Upper lobe of left lung (tissue), 6 donors: ENCODE measurements at regions not wholly inside any gene's neighbourhood (a gene's known extent, or its start where the extent isn't known, plus 50 kb on each side); places are given as distances from the start of the nearest gene placed in this dataset.

ENCODE experiments used
- ATAC-seq, 2 donors: fragments of 200-7000 bp; cut with Tn5 transposase; one replicate each; pipeline ENCODE4 v1.9.1; 2022; ENCODE audit warnings: mild to moderate bottlenecking in 2 of 2, moderate library complexity in 2 of 2; ENCODE audit not compliant: low FRiP score in 2 of 2
- DNase-seq, 2 donors: peaks; one replicate each; pipeline ENCODE4 v3.0.0-alpha.2; 2019 to 2020
- H3K27ac ChIP-seq, 4 donors: fragments of 200-600 bp; sonication (generic); one replicate each; pipeline ENCODE4 v1.5.1; 2016 to 2019
- H3K27me3 ChIP-seq, 4 donors: fragments of 200-600 bp; sonication (generic); one replicate each; pipeline ENCODE4 v1.5.1; 2017 to 2019
- H3K36me3 ChIP-seq, 4 donors: fragments of 200-600 bp; sonication (generic); one replicate each; pipeline ENCODE4 v1.5.1; 2016 to 2019
- H3K4me1 ChIP-seq, 4 donors: fragments of 200-600 bp; sonication (generic); one replicate each; pipeline ENCODE4 v1.5.1; 2018 to 2019
- H3K4me3 ChIP-seq, 4 donors: fragments of 200-600 bp; sonication (generic); one replicate each; pipeline ENCODE4 v1.5.1; 2017 to 2019; ENCODE audit warnings: mild to moderate bottlenecking in 2 of 4, moderate library complexity in 1 of 4
- H3K9me3 ChIP-seq, 4 donors: fragments of 200-600 bp; sonication (generic); one replicate each; pipeline ENCODE4 v1.5.1; 2018 to 2019
- EP300 ChIP-seq, 4 donors: sonication (generic); formaldehyde crosslinking; IDR thresholded peaks; one replicate each; pipeline ENCODE4 v1.5.1; 2017; ENCODE audit warnings: antibody characterized with exemption in 4 of 4, control low read depth in 2 of 4
- POLR2A ChIP-seq, 4 donors: fragments of 450-650 bp; IDR thresholded peaks; one replicate each; pipeline ENCODE4 v1.5.1; 2016 to 2017; ENCODE audit warnings: antibody characterized with exemption in 4 of 4, mild to moderate bottlenecking in 2 of 4
- POLR2AphosphoS5 ChIP-seq, 2 donors: sonication (generic); formaldehyde crosslinking; IDR thresholded peaks; one replicate each; pipeline ENCODE4 v1.5.1; 2017; ENCODE audit warnings: antibody characterized with exemption in 2 of 2
- WGBS, 2 donors: methylation state at CpG; one replicate each; pipeline ENCODE4 v1.1.5; 2017 to 2018; 5-methylcytosine and 5-hydroxymethylcytosine counted together
- TF ChIP-seq, protein P1 (sequence below), 6 experiments: fragments of 450-650 bp in 4 of 6; fragments of 200-600 bp in 2 of 6; sonication (generic) in 2 of 6; IDR thresholded peaks; one replicate each; pipeline ENCODE4 v1.5.1; 2016 to 2019; ENCODE audit warnings: antibody characterized with exemption in 6 of 6
- donor health status: DM: no; HTN: no; CAD: no; lungs with moderate emphysema.
- donor health status: DM: no; HTN: yes; CAD: no; lungs with severe emphysema.

DNA sequence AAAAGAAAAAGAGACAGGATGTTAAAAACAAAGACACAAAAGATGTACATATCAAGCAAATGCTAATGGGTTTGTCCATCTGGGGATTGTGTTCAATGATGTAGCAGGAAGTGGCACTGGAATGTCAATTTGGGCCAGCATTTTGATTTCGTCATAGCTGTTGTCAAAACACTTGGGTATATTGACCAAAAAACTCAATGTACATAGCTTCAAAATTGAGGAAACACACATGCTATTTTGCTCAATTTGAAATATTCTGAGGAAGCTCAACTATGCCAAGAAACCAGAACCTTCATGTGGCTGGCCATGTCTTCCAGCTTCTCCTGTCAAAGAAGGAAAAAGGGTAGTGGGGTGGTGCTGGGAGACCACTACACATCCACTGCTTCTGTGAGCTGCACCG, 212.7 kb upstream of the GHITM start:
- 57 to 81% methylated on average over 2 of the region's 2 CpGs for WGBS, 2 donors
- Histone ChIP-seq H3K4me3 (no peak overlapping the region), H3K4me1 (no peaks in the 10 kb centered on the region), H3K36me3 (no peaks in the 10 kb centered on the region), H3K9me3 (no peaks in the 10 kb centered on the region), H3K27me3 (no peaks in the 10 kb centered on the region), H3K27ac (no peak overlapping the region)
- ATAC-seq (no peak), DNase-seq (no peak)
- no peak for TF ChIP-seq POLR2A (IDR thresholded peaks at IDR 0.05)
- TF ChIP-seq POLR2AphosphoS5 (IDR thresholded peaks at IDR 0.05) = no peak
- no peak for TF ChIP-seq EP300 (IDR thresholded peaks at IDR 0.05)
- TF ChIP-seq, protein P1, sequence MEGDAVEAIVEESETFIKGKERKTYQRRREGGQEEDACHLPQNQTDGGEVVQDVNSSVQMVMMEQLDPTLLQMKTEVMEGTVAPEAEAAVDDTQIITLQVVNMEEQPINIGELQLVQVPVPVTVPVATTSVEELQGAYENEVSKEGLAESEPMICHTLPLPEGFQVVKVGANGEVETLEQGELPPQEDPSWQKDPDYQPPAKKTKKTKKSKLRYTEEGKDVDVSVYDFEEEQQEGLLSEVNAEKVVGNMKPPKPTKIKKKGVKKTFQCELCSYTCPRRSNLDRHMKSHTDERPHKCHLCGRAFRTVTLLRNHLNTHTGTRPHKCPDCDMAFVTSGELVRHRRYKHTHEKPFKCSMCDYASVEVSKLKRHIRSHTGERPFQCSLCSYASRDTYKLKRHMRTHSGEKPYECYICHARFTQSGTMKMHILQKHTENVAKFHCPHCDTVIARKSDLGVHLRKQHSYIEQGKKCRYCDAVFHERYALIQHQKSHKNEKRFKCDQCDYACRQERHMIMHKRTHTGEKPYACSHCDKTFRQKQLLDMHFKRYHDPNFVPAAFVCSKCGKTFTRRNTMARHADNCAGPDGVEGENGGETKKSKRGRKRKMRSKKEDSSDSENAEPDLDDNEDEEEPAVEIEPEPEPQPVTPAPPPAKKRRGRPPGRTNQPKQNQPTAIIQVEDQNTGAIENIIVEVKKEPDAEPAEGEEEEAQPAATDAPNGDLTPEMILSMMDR (IDR thresholded peaks at IDR 0.05) = no peak

DNA sequence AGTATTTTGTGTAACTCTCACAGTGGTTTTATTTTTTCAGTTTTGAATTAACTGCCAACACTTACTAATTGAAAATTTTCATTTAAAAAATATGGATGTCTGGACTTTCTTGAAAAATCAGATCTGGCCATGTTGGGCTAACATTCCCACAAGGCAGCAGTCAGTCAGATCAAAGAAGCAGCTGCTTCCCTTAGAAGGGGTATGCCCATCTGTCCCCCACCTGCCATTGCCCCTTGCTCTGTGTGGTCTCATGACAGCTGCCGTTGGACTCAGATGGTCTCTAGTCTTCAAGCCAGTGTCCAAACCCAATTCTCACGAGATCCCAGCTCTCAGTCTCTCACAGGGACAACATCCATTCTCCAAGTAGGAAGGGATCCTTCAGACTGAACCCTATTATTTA, 212.1 kb upstream of the GHITM start:
- no peak for ATAC-seq
- no peak for TF ChIP-seq EP300 (IDR thresholded peaks at IDR 0.05)
- TF ChIP-seq, protein P1 (IDR thresholded peaks at IDR 0.05) = no peak
- TF ChIP-seq POLR2AphosphoS5 (IDR thresholded peaks at IDR 0.05) = no peak
- TF ChIP-seq POLR2A (IDR thresholded peaks at IDR 0.05) = no peak
- Histone ChIP-seq H3K27me3 (no peaks in the 10 kb centered on the region), H3K27ac (no peak overlapping the region), H3K9me3 (no peaks in the 10 kb centered on the region), H3K4me3 (no peak overlapping the region), H3K4me1 (no peaks in the 10 kb centered on the region), H3K36me3 (no peaks in the 10 kb centered on the region)
- WGBS, 2 donors = 66 to 75% methylated on average over 2 of the region's 2 CpGs
- DNase-seq = no peak

DNA sequence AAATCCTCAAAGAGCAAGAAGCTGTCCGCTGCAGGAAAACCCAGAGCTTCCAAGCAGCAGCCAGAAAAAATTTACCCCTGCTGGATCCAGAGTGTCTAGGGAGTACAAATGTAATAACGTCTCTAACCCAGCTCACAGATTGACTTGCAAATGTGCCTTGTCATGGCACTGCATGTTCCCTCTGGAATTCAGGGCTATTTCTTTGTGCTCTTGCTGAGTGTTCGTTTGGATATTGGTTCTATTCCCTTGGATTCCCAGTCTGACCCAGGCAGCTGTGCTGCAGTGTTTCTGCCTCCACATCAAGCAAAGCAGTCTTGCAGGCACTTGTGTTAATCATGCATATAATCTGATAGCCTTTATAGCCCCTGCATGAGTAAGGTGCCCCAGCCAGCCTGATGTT, 209.9 kb upstream of the GHITM start:
- no peaks in the 10 kb centered on the region for H3K27me3 ChIP-seq
- H3K27ac ChIP-seq = no peak overlapping the region
- H3K4me3 ChIP-seq = no peak overlapping the region
- H3K4me1 ChIP-seq = no peaks in the 10 kb centered on the region
- H3K9me3 ChIP-seq = no peaks in the 10 kb centered on the region
- DNase-seq = no peak
- ATAC-seq = no peak
- TF ChIP-seq EP300 (IDR thresholded peaks at IDR 0.05) (no peak), POLR2A (IDR thresholded peaks at IDR 0.05) (no peak), POLR2AphosphoS5 (IDR thresholded peaks at IDR 0.05) (no peak)
- TF ChIP-seq, protein P1 (IDR thresholded peaks at IDR 0.05) = no peak
- H3K36me3 ChIP-seq = no peaks in the 10 kb centered on the region
- WGBS, 2 donors = 48 to 56% methylated on average over 3 of the region's 3 CpGs

DNA sequence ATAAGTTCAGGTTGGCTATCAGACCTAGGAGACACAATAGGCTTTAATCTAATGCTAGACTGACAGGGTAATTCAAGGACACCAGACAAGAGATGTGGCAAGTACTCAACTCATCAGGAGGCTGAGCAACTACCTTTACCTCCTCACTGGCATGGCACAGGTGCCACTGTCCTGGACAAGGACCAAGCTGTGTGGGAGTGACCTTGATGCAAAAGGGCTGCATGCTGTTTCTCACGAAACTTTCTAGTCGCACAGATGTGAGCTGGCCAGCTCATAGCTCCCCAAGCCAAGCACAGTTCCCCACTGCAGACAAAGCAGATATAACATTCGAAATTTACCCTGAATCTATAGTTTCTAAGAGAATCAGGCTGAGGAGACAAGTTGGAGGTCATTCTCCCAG, 207.6 kb upstream of the GHITM start:
- Histone ChIP-seq H3K36me3 (no peaks in the 10 kb centered on the region), H3K27me3 (no peaks in the 10 kb centered on the region), H3K27ac (no peak overlapping the region), H3K4me1 (no peaks in the 10 kb centered on the region), H3K9me3 (no peaks in the 10 kb centered on the region), H3K4me3 (no peak overlapping the region)
- DNase-seq (no peak), ATAC-seq (no peak)
- WGBS, 2 donors = 77 to 82% methylated on average over 3 of the region's 3 CpGs
- TF ChIP-seq, protein P1 (IDR thresholded peaks at IDR 0.05) = no peak
- no peak for TF ChIP-seq POLR2AphosphoS5 (IDR thresholded peaks at IDR 0.05)
- no peak for TF ChIP-seq POLR2A (IDR thresholded peaks at IDR 0.05)
- no peak for TF ChIP-seq EP300 (IDR thresholded peaks at IDR 0.05)

DNA sequence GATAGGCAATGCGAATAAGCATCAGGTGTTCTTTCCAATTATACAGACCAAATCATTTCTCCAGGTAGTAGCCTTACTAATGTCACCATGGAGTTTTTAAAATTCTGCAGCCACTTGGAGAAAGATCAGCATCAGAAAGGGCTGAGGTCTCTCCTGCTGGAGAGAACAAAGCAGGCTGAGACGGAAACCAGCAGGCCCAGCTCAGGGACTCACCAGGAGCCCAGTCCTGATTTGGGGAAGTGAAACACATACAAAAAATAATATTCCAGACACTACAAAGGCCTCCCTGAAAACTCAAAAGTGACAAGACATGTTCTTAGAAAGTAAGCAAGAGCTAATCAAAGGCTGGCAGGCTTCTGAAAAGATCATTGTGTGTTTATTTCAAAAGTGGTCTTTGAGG, 207.1 kb upstream of the GHITM start:
- ATAC-seq (no peak), DNase-seq (no peak)
- Histone ChIP-seq H3K36me3 (no peaks in the 10 kb centered on the region), H3K4me1 (no peaks in the 10 kb centered on the region), H3K4me3 (no peak overlapping the region), H3K9me3 (no peaks in the 10 kb centered on the region), H3K27ac (no peak overlapping the region), H3K27me3 (no peaks in the 10 kb centered on the region)
- TF ChIP-seq, protein P1 (IDR thresholded peaks at IDR 0.05) = no peak
- TF ChIP-seq POLR2AphosphoS5 (IDR thresholded peaks at IDR 0.05) = no peak
- TF ChIP-seq EP300 (IDR thresholded peaks at IDR 0.05) = no peak
- TF ChIP-seq POLR2A (IDR thresholded peaks at IDR 0.05) = no peak
- 87 to 93% methylated on average over 2 of the region's 2 CpGs for WGBS, 2 donors
